HG02852 (cell line): ENCODE measurements at regions not wholly inside any gene's neighbourhood (a gene's known extent, or its start where the extent isn't known, plus 50 kb on each side); places are given as distances from the start of the nearest gene placed in this dataset.
A peak's percentile ranks its signal among the peaks of the same experiment; 100 is the strongest.
"Not testable (repeated sequence)": the region's sequence is repeated elsewhere in the genome, so short reads cannot be mapped to it uniquely, and the experiment has no call there.

Experiments used
- ATAC-seq: cut with Tn5 transposase; IDR thresholded peaks from one replicate; pipeline ENCODE4 v1.9.1; 2021; ENCODE audit warnings: mild to moderate bottlenecking, moderate library complexity; ENCODE audit not compliant: unreplicated experiment

- ATAC-seq: no peak
These were observed 132.7 kb upstream of the MEX3C start for GRCh38 chr18:51330148-51330547.

- ATAC-seq: no peak
These were observed 133.3 kb upstream of the MEX3C start for GRCh38 chr18:51330739-51331138.

GRCh38 chr18:51337406-51337805, 139.9 kb upstream of the MEX3C start:
- ATAC-seq: no peak

DNA sequence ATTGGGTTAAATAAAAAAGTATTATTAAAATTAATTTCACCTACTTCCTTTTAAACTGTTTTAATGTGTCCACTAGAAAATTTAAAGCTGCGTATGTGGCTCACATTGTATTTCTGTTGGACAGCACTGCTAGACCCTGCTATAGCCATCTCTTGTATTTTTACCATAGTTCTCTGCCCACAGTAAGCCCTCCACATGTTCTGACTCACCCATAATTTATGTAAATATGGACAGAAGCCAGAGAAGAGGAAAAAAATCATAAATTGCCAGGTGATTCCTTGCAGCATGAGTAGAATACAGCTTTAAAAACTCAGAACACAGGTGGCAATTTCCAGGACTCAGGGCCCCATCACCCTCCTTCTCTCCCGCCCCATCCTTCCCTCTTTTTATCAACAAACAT, 142.4 kb upstream of the MEX3C start:
- ATAC-seq: no peak

- no peak for ATAC-seq
These were observed 142.9 kb upstream of the MEX3C start for GRCh38 chr18:51340332-51340731.

DNA sequence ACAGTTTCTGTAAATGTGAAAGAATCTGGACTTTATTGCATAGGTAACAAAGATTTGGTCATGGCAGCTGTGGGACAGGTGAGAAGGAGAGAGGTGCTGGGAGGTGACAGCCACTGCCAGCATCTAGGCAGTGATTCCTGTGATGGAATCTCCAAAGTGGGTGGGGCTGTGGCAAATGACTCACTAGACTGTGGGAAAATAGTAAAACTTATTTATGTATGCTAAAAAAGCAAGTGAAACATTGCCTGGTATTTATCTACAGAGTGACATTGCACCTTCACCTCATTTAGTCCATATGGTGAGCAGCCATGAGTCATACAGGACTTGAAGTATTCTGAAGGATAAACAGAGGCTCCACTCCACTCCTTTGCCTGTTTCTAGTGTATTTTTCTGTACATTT, 145.3 kb upstream of the MEX3C start:
- ATAC-seq: no peak

DNA sequence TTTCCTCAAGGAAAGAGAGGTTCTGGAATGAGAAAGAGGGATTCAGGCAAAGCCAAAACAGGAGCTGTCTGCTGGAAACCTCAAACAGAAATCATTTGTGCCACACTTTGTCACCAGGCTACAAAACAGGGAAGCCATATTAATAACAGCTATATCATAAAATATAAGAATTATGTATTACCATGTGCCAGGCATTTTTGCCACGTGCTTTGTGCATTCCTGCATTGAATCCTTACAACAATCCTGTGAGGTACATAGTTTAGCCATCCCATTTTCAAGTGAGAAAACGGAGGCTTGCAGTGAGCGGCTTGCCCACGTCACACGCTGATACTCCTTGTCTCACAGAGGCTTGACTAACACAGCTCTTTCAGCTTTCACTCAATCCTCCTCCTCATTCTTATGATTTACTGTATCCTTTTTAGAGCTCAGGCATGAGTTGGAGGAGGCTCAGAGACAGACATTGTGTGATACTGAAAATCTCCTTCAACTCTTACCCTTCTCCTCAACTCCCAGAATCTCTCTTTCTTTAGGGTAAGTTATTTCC, 148.4 kb upstream of the MEX3C start:
- no peak for ATAC-seq

GRCh38 chr18:51346404-51346803, 148.9 kb upstream of the MEX3C start:
- no peak for ATAC-seq

DNA sequence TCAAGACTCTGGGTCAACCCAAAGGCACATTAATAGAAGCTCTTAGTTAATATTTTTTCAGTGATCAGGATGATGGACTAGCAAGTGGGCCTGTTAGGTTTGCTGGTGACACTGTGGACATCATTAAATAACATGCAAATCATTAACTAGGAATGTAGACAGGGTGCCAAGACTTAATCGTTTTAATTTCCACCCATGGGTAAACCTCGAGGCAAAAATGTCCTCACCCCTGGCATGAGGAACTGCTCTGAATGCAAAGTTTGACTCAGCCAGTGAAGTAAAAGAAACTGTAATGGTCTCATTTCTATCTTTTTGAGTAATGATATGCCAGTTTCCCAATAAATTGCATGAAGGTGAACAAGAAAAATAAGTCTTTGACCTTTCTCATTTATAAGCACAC, 152.6 kb upstream of the MEX3C start:
- ATAC-seq: no peak

- ATAC-seq: no peak
These were observed 158.4 kb upstream of the MEX3C start for GRCh38 chr18:51355841-51356240.

DNA sequence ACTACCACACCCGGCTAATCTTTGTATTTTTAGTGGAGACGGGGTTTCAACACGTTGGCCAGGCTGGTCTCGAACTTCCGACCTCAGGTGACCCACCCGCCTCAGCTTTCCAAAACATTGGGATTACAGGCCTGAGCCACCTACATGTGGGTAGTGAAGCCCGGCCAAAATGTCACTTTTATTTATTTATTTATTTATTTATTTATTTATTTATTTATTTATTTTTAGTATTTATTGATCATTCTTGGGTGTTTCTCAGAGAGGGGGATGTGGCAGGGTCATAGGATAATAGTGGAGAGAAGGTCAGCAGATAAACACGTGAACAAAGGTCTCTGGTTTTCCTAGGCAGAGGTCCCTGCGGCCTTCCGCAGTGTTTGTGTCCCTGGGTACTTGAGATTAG, 162.8 kb upstream of the MEX3C start:
- ATAC-seq: not testable (repeated sequence)

DNA sequence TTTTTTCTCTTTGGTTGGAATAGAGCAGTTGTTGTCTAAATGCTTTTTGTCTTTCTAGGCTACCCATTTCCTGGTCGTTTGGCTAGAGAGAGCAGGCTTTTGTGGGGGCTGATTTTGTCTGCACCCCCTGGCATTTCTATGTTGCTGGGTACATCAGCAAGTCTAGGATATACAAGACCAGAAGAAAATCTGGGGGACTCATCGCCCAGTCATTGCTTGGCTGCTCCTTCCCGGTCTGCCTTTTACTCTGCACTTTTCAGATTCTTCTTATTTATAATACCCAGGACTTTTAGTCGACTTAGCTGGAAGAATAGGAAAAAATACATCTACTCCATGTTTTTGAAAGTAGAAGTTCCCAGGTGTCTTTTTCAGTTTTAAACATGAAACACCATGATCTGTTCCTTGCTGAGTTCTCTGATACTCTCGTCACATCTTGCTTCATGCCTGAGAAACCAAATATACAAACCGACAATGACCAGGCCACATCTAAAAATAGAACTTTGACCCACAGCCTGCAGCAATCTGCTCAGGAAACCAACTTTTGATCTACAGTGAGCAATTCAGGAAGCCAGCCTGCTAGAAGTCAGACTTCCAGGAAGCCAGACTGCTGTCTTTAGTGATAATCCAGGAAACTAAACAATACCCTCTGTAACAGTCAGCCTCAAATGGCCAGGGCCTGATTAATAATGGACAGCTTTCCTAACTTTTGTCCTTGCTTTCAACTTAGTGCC, 163.8 kb upstream of the MEX3C start:
- ATAC-seq: peak; percentile 71

DNA sequence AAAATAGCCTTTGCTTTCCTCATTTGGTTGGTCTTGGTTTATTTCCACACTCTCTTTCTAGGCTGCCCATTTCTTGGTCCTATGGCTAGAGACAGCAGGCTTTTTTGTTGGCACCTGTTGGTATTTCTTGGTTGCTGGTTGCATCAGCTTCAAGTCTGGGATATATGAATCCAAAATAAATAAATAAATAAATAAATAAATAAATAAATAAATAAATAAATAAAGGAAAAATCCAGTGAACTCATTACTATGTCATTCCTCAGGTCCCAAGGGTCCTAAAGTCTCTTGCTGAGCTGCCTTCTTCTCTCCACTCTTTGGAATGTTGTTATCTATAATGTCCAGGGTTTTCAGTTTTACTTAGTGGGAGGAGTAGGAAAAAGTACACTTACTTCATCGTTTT, 165.9 kb upstream of the MEX3C start:
- no peak for ATAC-seq

DNA sequence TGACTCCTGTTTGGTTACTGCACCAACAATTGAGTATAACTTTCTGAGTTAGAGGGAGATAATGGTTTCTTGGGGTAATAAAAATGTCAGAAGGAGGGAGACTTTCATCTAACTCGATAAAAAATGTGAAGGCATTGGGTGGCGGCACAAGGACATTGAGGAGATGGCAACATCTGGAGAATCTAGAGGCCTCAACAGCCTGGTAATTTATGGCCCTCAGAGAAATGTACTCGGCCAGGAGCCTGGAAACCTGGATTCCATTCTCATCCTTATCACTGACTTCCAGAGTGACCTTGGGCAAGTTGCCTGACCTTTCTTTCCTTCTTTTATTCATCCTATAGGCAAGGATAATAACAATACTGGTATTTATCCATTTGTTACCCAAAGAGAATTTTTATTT, 173.5 kb upstream of the MEX3C start:
- no peak for ATAC-seq

GRCh38 chr18:51371929-51372328, 174.4 kb upstream of the MEX3C start:
- no peak for ATAC-seq

DNA sequence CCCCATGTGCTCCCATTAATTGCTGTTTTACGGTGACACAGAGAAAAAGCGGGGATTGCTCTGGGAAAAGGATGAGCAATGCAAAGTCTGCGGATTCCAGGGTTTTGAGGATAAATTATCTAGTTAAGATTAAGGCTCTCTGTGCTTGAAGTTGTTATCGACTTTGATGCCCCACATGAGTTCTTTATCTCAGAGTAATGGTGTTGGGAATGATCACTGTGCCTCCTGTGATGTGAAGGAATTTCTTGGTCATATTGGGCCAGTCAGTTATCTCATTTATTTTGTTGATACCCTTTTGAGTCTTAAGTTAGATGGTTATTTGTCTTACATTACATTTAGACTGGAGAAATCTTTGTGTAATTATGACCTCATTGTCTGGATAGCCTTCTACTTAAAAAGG, 184.6 kb upstream of the MEX3C start:
- ATAC-seq: no peak

DNA sequence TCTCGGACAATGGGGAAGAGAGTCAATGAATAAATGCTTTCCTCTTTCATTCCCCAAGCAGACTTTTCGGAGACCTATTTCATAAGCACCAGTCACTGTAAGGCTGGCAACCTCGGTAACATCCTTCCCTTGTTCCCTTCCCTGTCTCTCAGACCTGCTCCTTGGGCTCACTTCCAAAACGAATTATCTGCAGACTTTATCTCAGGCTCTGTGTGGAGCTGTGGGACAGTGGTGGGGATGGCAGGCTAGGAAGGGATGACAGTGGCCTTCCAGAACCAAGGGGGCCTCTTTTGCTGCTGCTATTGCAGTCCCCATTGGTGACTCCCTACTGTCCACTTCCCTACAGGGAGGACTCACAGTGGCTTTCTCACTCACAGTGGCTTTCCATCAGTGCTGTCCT, 185.6 kb upstream of the MEX3C start:
- no peak for ATAC-seq

DNA sequence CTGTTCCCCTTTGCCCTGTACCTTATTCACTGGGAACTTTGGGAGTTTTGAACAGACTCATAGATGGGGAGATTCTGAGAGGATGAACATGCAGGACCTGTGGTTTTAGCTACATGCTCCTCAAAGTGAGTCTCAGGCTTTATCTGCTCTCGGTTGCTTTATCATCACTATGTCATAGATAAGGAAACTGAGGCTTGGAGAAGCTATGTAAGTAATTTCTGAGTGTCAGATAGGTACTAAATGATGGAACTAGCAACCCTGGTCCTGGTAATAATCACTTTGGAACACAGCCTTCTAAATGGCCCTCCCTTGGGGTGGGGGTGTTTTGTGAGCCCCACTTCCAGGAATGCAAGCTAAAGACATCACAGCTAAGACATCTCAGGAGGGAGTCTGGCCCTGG, 186.2 kb upstream of the MEX3C start:
- ATAC-seq: no peak

- ATAC-seq: no peak
These were observed 187.8 kb upstream of the MEX3C start for GRCh38 chr18:51385270-51385669.

GRCh38 chr18:51390702-51391101, 193.2 kb upstream of the MEX3C start:
- ATAC-seq: no peak

GRCh38 chr18:51391215-51391614, 193.7 kb upstream of the MEX3C start:
- ATAC-seq: no peak

DNA sequence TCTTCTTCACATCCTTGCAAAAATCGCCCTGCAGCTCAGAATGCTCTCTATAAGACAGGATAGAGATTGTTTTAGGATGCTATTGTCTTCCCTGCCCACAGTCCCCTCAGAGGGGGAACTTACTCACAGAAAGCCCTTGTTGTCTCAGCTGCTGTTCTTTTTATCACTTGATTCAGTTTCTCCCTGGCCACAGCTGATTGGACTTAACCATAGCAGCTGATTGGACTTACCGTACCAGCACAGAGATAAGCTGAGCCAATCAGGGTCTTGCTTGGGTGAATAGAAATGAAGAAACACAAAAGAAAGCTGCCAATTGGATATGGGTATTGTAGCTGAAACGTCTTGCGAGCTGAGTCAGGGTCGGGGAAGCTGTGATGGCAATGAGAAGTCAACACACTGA, 194.2 kb upstream of the MEX3C start:
- no peak for ATAC-seq

- no peak for ATAC-seq
These were observed 200.0 kb upstream of the MEX3C start for GRCh38 chr18:51397347-51397962.
